CD1c-positive myeloid dendritic cell (primary cell): ENCODE measurements at regions not wholly inside any gene's neighbourhood (a gene's known extent, or its start where the extent isn't known, plus 50 kb on each side); places are given as distances from the start of the nearest gene placed in this dataset.

Experiments
- DNase-seq: peaks from one replicate; pipeline ENCODE4 v3.0.0-alpha.2; 2016; ENCODE audit errors: extremely low spot score

- DNase-seq: no peak
These were observed 2266.1 kb downstream of the PCDH7 start for GRCh38 chr4:32986236-32986635.

DNA sequence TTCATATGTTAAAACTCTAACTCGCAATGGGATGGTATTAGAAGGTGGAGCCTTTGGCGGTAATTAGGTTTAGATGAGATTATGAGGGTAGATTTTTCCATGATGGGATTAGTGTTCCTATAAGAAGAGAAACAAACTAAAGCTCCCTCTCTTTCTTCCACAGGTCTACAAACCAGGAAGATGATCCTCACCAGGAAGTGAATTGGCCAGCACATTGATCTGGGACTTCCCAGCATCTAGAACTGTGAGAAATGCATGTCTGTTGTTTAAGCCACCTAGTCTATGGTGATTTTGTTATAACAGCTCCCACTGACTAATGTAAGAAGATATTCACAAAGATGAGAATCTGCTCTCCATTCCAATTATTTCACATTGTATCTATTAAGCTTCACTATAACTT lies 2266.9 kb downstream of the PCDH7 start:
- no peak for DNase-seq

- DNase-seq: no peak
These were observed 2268.1 kb downstream of the PCDH7 start for GRCh38 chr4:32988165-32988811.

DNA sequence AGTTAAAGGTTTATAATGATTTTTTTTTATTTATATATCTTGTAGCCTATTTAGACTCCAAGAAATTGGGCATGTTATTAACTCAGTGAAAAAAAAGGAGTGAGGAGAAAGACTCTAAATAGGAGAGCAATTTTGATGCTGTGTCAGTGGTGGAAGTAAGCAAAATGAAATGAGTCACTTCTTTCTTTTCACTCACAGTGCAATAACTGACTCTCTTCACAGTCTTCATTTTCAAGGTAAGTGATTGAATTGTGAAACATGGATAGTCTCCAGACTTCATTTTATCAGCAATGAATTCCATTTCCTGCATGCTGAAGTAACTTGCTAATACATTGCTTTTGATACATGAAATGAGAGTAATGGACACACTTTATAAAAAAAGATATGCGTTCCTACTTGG lies 2271.5 kb downstream of the PCDH7 start:
- DNase-seq: no peak

DNA sequence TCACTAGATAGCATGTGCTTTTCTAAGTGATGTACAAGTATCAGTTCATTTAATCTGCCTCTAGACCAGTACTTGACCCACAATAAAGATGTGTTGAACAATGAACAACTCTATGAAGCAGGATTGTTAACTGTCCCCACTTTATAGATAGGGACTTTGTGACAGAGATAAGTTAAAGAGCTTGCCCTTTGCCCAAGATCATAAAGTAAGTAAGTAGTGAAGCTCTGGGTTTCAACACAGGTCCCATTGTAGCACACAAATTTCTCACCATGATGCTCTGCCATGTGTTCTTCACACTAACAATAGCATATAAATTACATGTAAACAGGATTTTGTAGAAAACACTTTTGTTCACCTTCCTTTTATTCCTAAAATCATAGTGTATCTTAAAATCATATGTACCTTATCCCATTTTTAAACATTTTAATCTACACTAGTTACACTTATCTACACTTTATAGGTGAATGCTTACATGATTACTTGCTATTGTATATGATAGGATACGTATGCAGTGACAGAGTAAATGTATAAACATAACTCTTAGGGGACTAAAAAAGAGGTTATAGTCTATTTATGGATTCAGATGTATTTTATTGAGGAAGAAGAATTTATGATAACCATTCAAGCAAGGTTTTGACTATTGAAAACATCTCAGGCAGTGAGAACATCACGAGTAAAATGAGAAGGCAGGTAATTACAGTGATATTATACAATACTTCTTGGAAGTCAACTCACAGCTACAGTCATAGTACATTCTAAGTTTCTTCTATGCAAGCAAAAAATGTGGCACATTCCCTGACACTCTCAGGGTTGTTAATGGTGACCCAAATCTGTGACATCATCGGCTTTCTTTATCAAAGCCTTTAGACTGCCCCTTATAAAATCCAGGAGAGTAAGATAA lies 2275.1 kb downstream of the PCDH7 start:
- no peak for DNase-seq

DNA sequence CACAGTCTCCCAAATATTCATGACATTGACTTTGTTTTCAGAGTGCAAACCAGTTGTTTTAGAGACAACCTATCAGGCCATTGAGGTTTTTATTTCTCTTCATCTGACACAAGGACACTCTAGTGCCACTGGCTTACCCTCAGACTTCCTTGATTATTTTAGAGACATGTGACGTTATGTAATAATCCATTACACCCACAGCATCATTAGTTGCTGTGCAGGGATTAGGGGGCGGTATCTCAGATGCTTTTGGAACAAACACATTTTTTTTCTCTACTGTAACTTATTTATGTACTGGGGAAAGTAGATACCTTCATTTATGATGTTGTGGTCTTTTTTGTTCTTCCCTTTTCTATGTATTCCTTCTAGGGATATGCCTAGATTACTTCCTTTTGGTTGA lies 2293.1 kb downstream of the PCDH7 start:
- DNase-seq: no peak

GRCh38 chr4:33025236-33025635 lies 2305.1 kb downstream of the PCDH7 start:
- no peak for DNase-seq

- no peak for DNase-seq
These were observed 2309.8 kb downstream of the PCDH7 start for GRCh38 chr4:33029976-33030375.

DNA sequence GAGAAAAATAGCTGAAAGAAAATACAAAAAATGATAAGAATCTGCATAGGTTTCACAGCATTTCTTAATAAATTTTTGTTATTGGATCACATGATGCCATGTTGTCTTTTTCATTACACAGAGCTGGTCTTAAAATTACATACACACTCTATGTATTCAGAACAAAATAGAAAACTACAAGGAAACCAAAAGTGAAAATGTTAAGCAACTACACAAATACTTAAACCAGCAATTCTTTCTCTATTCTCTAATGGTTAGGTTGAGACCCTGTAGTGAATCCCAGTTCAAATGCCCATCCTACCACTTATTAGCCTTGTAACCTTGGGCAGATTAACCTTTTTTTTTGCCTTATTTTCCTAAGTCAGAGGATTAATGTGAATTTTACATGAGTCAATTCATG lies 2311.2 kb downstream of the PCDH7 start:
- DNase-seq: no peak

DNA sequence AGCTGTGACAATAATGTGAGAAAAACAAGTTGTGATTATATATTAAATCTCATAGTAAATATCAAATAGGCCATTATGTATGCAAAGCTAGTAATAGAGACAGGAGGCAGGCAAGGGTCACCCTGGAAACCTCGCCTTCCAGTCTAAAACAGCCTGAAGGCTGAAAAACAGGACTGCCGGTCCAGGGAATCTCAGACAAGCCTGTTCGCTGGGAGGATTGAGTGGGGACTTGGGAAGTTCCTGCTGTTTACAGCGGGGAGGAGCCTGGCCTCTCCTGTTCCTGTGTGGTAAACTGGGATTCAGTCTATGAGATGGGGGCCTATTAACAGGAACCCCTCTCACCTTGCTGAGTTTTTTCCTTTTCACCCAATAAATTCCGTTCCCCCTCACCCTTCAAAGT lies 2317.3 kb downstream of the PCDH7 start:
- DNase-seq: no peak

DNA sequence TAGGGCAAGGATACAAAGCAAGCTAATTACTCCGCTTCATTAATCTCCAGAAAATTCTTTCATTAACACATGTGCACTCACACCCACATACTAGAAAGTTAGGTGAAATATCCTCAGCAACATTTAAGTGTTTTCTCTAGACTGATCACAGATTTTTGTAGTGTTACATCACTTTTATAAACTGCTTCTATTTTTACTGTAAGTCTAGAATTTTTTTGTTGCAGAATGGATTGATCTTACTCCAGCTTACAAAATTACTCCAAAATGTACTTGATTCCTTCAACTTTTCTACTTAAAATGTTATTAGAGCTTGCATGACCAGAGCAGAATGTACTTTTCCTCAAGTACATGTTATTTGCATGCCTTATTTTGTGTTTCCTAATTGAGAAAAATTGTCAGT lies 2325.2 kb downstream of the PCDH7 start:
- no peak for DNase-seq

DNA sequence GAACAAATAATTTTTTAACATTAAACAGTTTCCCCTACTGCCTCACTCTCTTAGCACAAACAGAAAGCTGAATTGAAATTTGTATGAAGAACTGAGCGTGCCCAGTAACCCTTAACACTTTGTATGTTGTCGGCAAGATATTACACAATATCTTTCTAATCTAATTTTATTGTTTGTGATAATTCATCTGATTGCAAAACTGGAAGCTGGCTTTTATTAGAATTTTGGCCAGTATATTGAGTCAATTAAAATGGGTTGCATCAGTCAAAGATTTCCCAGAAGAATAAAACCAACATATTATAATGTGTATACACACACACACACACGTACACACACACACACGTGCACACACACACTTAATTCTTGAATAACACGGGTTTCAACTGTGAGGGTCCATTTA lies 2332.1 kb downstream of the PCDH7 start:
- no peak for DNase-seq

DNA sequence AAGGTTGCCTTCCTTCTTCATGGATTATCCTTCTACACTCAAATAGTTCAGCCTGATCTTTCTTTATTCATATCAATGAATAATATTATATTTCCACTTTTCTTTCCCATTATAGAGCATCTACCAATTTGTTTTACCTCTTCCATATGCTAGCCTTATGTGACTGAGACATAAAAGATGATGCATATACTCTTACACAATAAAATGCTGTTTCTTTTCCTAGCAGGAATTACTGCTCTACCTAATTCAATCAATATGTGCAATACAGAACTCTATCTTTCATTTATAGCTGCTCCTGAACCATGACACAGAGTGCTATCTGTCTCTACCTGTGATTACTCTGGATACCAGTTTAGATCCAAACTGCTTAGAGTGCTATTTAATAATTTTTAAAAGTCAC lies 2334.0 kb downstream of the PCDH7 start:
- DNase-seq: no peak

DNA sequence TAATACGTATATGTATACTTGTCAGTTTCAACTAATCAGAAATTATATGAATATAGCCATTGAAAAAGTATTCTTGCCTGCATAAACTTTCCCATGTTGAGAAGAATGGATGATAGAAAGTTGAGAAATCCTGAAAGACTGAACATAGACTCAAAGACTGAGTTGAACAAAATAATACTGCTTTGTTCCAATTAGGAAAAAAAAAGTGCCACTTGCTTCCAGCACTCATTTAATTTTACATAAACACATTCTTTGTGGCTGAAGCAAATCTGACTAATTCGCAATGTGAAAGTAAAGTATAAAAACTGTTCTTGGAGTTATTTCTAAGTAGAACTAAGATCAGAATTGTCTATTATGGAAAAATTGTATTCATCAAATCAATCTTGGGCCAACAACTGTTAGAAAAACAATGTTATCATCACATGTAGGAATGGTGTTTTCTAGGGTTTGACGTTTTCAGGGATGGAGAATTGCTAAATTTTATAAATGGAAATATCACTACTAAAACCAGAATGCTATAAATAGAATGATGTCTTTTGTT lies 2334.6 kb downstream of the PCDH7 start:
- no peak for DNase-seq

- DNase-seq: no peak
These were observed 2337.6 kb downstream of the PCDH7 start for GRCh38 chr4:33057736-33058135.

GRCh38 chr4:33058998-33059397 lies 2338.8 kb downstream of the PCDH7 start:
- no peak for DNase-seq

DNA sequence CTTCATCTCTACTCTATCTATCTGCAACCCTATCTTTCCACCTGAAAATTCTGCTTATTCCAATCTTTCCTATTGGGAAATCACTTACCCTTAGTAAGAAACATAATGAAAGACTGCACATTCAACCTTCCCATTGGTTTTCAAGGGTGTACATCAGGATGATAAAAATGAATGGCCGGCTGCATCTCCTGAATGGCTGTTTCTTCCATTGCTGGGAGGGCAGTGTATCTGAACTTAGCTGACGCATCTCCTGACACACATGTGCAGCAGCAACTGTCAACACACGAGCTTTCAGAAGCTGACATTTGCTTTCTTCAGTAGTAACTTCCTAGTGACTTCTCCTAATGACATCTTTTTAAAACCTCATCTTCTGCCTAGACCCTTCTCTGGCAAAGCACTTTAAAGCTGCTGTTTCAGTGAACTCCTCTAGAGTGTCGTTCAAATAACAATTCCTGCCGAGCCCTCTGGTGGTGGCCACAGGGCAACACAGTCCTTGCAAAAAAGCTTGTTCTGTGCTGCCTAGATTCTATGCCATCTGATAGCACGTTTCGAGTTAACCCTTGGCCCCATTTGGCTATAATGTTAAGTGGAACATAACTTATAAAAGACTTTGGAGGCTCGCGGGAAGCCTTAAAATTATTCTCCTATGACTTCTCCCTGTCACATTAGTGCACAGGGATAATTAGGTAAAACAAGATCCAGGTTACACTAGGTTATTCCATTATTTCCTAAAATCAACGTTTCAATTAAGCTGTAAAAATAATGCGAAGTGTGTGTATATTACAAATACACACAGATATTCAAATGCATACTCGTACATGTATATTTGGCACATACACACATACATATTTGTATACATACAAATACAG lies 2340.7 kb downstream of the PCDH7 start:
- peak; percentile 2 for DNase-seq

DNA sequence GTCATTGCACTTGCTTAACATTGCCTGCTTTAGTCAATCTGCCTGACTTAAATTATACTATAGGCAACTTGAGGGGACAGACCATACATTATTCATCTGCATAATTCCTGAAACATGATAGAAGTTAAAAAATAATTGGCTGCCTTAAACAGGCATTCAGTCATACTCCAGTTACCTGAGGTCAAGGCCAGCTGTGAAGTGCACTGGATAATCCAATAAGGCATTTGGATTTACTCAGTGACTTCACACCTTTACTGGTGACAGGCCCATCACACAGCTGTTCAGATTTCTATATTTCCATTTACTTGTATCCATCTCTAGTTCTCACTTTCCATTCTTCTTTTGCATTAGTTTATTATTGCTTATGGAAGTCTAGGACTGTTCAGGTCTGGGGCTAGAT lies 2341.6 kb downstream of the PCDH7 start:
- DNase-seq: no peak

GRCh38 chr4:33062155-33062806 lies 2342.1 kb downstream of the PCDH7 start:
- no peak for DNase-seq

- no peak for DNase-seq
These were observed 2343.1 kb downstream of the PCDH7 start for GRCh38 chr4:33063241-33063640.

DNA sequence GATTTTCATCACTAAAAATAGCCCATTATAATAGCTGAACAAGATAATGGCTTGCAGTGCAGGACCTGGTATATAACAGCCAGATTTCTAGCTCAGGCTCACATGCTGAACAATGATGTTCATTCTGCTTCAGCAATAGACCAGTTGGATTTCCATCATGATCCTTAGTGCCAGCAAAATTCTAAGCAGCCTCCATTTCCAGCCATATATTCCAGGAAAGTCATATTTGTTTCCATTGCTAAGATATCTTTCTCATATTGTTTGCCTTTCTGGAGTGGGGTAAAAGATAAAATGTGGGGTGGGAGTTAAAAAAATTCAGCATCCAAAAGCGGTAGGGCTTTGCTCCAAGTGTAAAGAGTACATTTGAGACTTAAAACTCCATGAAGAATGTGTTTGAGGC lies 2344.1 kb downstream of the PCDH7 start:
- DNase-seq: no peak

DNA sequence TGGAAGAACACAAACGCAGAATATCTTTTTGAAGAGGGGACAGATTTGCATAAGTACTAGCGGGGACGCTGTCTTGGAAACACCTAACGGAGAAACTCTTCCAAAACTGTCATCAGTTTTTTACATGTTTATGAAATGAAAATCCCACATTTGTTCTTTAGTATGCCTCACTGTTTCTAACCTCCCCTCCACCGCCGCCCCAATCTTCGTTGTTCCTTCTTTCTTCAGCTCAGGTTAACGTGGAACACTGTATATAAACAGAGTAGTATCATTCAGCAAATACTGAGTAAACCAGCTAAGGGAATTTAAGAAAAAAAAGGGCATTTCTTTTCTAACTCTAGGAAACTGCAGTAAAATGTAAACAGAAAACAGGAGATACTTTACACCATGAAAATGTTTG lies 2345.6 kb downstream of the PCDH7 start:
- DNase-seq: no peak
